PFSK-1 (cell line): ENCODE measurements at regions not wholly inside any gene's neighbourhood (a gene's known extent, or its start where the extent isn't known, plus 50 kb on each side); places are given as distances from the start of the nearest gene placed in this dataset.

Experiments
- FOXP2 ChIP-seq: optimal IDR thresholded peaks from 2 replicates; pipeline ENCODE3; 2011; ENCODE audit warnings: borderline replicate concordance, control low read depth, inconsistent platforms; ENCODE audit not compliant: insufficient read depth; ENCODE audit errors: extremely low read length, extremely low read depth
- POLR2AphosphoS5 ChIP-seq: IDR thresholded peaks from 2 replicates; pipeline ENCODE4 v1.6.1; 2012; ENCODE audit warnings: low read depth, mild to moderate bottlenecking, control low read depth, low read length, moderate library complexity
- REST ChIP-seq, 2 experiments: IDR thresholded peaks; 2 replicates each; pipeline versions ENCODE4 v1.6.1 to v1.8.0; 2011 to 2012; ENCODE audit warnings: low read depth in 2 of 2, low read length in 2 of 2, control low read depth in 1 of 2, inconsistent platforms in 1 of 2, mild to moderate bottlenecking in 1 of 2, moderate library complexity in 1 of 2; ENCODE audit not compliant: insufficient read depth in 1 of 2
- SIN3A ChIP-seq: IDR thresholded peaks from 2 replicates; pipeline ENCODE4 v1.6.1; 2012; ENCODE audit warnings: mild to moderate bottlenecking, low read length, moderate library complexity, borderline replicate concordance; ENCODE audit not compliant: insufficient read depth
- TAF1 ChIP-seq: IDR thresholded peaks from 2 replicates; pipeline ENCODE4 v1.6.1; 2012; ENCODE audit warnings: low read length, control low read depth, borderline replicate concordance; ENCODE audit not compliant: insufficient read depth

GRCh38 chr11:25436326-25436725 lies 895.6 kb upstream of the ANO3 start:
- no peak for TF ChIP-seq POLR2AphosphoS5

- TF ChIP-seq TAF1 (no peak), FOXP2 (no peak), SIN3A (no peak), REST (IDR thresholded peaks at IDR 0.05; ENCODE audit: insufficient read depth in 1 of 2, low read depth in 2 of 2, low read length in 2 of 2) (no peak), POLR2AphosphoS5 (no peak)
These were observed 890.5 kb upstream of the ANO3 start for GRCh38 chr11:25441421-25441820.

GRCh38 chr11:25449091-25449490 lies 882.8 kb upstream of the ANO3 start:
- TF ChIP-seq TAF1 = no peak
- TF ChIP-seq SIN3A = no peak
- no peak for TF ChIP-seq FOXP2
- no peak for TF ChIP-seq POLR2AphosphoS5
- TF ChIP-seq REST (IDR thresholded peaks at IDR 0.05; ENCODE audit: insufficient read depth in 1 of 2, low read depth in 2 of 2, low read length in 2 of 2) = no peak

- no peak for TF ChIP-seq POLR2AphosphoS5
- no peak for TF ChIP-seq REST (IDR thresholded peaks at IDR 0.05; ENCODE audit: insufficient read depth in 1 of 2, low read depth in 2 of 2, low read length in 2 of 2)
- TF ChIP-seq FOXP2 = no peak
- no peak for TF ChIP-seq TAF1
- no peak for TF ChIP-seq SIN3A
These were observed 878.5 kb upstream of the ANO3 start for GRCh38 chr11:25453471-25453870.

GRCh38 chr11:25456211-25456610 lies 875.7 kb upstream of the ANO3 start:
- TF ChIP-seq FOXP2 (no peak), POLR2AphosphoS5 (no peak), SIN3A (no peak), TAF1 (no peak), REST (IDR thresholded peaks at IDR 0.05; ENCODE audit: insufficient read depth in 1 of 2, low read depth in 2 of 2, low read length in 2 of 2) (no peak)
